Left lung (tissue), 4 donors: ENCODE measurements at regions not wholly inside any gene's neighbourhood (a gene's known extent, or its start where the extent isn't known, plus 50 kb on each side); places are given as distances from the start of the nearest gene placed in this dataset.

Experiments used
- ATAC-seq: fragments of 200-7000 bp; cut with Tn5 transposase; one replicate; pipeline ENCODE4 v1.9.1; 2020; ENCODE audit warnings: moderate library complexity
- DNase-seq, 4 donors: peaks; one replicate each; pipeline ENCODE4 v3.0.0-alpha.2; 2013 to 2020
- H3K27ac ChIP-seq, 2 donors: fragments of 200-600 bp; sonication (generic) in 1 of 2; one replicate each; pipeline versions ENCODE4 v1.5.0 to v1.8.0; 2020 to 2021
- H3K27me3 ChIP-seq, 2 donors: fragments of 200-600 bp; sonication (generic) in 1 of 2; one replicate each; pipeline versions ENCODE4 v1.5.0 to v1.8.0; 2020 to 2021
- H3K36me3 ChIP-seq, 2 donors: fragments of 200-600 bp; sonication (generic) in 1 of 2; one replicate each; pipeline versions ENCODE4 v1.5.0 to v1.8.0; 2020 to 2021
- H3K4me1 ChIP-seq, 2 donors: fragments of 200-600 bp; one replicate each; pipeline ENCODE4 v1.8.0; 2021
- H3K4me3 ChIP-seq, 2 donors: fragments of 200-600 bp; sonication (generic) in 1 of 2; one replicate each; pipeline versions ENCODE4 v1.5.0 to v1.8.0; 2020 to 2021; ENCODE audit warnings: mild to moderate bottlenecking in 1 of 2
- H3K9me3 ChIP-seq, 2 donors: fragments of 200-600 bp; sonication (generic) in 1 of 2; one replicate each; pipeline versions ENCODE4 v1.5.0 to v1.8.0; 2020 to 2021
- intact Hi-C, 2 donors: fragments of 100-400 bp; cut with DNase I; formaldehyde crosslinking; loops; one replicate each; pipeline versions ENCODE4 v1.11.2 to v1.14.2; 2022
- TF ChIP-seq, protein P1 (sequence below), 2 donors: fragments of 200-600 bp; sonication (generic) in 1 of 2; IDR thresholded peaks; one replicate each; pipeline versions ENCODE4 v1.5.0 to v1.8.0; 2021; ENCODE audit warnings: antibody characterized with exemption in 2 of 2
- donor health status: DM: no; HTN: yes; CAD: no.
- donor health status: DM: no; HTN: no; CAD: no.

DNA sequence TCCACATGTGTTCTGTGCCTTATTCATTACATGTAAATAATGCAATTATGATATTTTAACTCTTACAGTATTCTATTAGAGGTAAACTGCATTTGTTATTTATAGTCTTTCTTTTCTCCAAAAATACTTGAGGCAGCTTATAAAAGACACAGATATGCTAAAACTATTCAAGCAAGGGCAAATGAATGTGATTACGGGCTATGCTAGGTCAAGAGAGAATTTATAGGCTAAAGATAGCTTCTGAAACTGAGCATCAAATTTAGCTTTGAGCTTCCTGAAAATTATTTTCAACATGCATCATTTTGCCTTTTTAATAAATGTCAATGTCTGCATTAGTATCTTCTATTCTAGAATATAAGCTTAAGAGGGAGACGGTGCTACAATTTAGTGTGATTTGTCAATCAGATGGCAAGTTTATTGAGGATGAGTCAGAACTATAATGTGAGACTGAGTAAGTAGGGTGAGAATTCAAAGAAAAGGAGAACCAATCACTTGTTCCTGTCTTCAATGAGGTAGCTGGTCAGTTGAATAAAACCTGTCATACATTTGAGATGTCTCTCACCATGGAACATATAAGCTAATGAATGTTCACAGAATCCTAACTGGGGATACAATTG is 669.4 kb upstream of the CITED2 start:
- no peak for DNase-seq
- peaks cover 0 to 20% of the 10 kb centered on the region in 2 donors for H3K4me1 ChIP-seq
- H3K36me3 ChIP-seq, result no peaks in the 10 kb centered on the region
- H3K9me3 ChIP-seq, result no peaks in the 10 kb centered on the region
- H3K27me3 ChIP-seq, result no peaks in the 10 kb centered on the region
- intact Hi-C loops, result no loop called here
- TF ChIP-seq, protein P1, sequence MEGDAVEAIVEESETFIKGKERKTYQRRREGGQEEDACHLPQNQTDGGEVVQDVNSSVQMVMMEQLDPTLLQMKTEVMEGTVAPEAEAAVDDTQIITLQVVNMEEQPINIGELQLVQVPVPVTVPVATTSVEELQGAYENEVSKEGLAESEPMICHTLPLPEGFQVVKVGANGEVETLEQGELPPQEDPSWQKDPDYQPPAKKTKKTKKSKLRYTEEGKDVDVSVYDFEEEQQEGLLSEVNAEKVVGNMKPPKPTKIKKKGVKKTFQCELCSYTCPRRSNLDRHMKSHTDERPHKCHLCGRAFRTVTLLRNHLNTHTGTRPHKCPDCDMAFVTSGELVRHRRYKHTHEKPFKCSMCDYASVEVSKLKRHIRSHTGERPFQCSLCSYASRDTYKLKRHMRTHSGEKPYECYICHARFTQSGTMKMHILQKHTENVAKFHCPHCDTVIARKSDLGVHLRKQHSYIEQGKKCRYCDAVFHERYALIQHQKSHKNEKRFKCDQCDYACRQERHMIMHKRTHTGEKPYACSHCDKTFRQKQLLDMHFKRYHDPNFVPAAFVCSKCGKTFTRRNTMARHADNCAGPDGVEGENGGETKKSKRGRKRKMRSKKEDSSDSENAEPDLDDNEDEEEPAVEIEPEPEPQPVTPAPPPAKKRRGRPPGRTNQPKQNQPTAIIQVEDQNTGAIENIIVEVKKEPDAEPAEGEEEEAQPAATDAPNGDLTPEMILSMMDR (IDR thresholded peaks at IDR 0.05), result no peak
- H3K27ac ChIP-seq, result no peak overlapping the region
- ATAC-seq, result no peak
- no peak overlapping the region for H3K4me3 ChIP-seq

GRCh38 chr6:140043357-140043756 is 668.9 kb upstream of the CITED2 start:
- intact Hi-C loops, result no loop called here
- Histone ChIP-seq H3K27me3 (no peaks in the 10 kb centered on the region), H3K36me3 (no peaks in the 10 kb centered on the region), H3K9me3 (no peaks in the 10 kb centered on the region), H3K4me3 (no peak overlapping the region), H3K4me1 (peaks cover 0 to 21% of the 10 kb centered on the region in 2 donors), H3K27ac (no peak overlapping the region)
- ATAC-seq, result peak; percentile 69
- TF ChIP-seq, protein P1 (IDR thresholded peaks at IDR 0.05), result no peak
- no peak for DNase-seq

- intact Hi-C loops, result no loop called here
- H3K36me3 ChIP-seq, result no peaks in the 10 kb centered on the region
- H3K27me3 ChIP-seq, result no peaks in the 10 kb centered on the region
- DNase-seq (no peak), ATAC-seq (no peak)
- H3K27ac ChIP-seq, result no peak overlapping the region
- no peak overlapping the region for H3K4me3 ChIP-seq
- peaks cover 0 to 21% of the 10 kb centered on the region in 2 donors for H3K4me1 ChIP-seq
- TF ChIP-seq, protein P1 (IDR thresholded peaks at IDR 0.05), result no peak
- no peaks in the 10 kb centered on the region for H3K9me3 ChIP-seq
These were observed 667.3 kb upstream of the CITED2 start for GRCh38 chr6:140041571-140042332.

GRCh38 chr6:140041056-140041455 is 666.6 kb upstream of the CITED2 start:
- Histone ChIP-seq H3K27me3 (no peaks in the 10 kb centered on the region), H3K27ac (no peak overlapping the region), H3K4me1 (peaks cover 0 to 21% of the 10 kb centered on the region in 2 donors), H3K4me3 (no peak overlapping the region), H3K9me3 (peaks cover 0 to 5% of the 10 kb centered on the region in 2 donors), H3K36me3 (no peaks in the 10 kb centered on the region)
- intact Hi-C loops, result no loop called here
- TF ChIP-seq, protein P1 (IDR thresholded peaks at IDR 0.05), result no peak
- no peak for DNase-seq
- ATAC-seq, result no peak

- Histone ChIP-seq H3K27ac (no peak overlapping the region), H3K36me3 (no peaks in the 10 kb centered on the region), H3K4me3 (no peak overlapping the region), H3K9me3 (peaks cover 0 to 8% of the 10 kb centered on the region in 2 donors), H3K27me3 (no peaks in the 10 kb centered on the region), H3K4me1 (peaks cover 0 to 21% of the 10 kb centered on the region in 2 donors)
- TF ChIP-seq, protein P1 (IDR thresholded peaks at IDR 0.05), result no peak
- ATAC-seq (no peak), DNase-seq (no peak)
- intact Hi-C loops, result no loop called here
These were observed 665.9 kb upstream of the CITED2 start for GRCh38 chr6:140040396-140040795.
